Medulla oblongata (tissue), 1 donor: ENCODE measurements at regions not wholly inside any gene's neighbourhood (a gene's known extent, or its start where the extent isn't known, plus 50 kb on each side); places are given as distances from the start of the nearest gene placed in this dataset.

Experiments
- DNase-seq: peaks from one replicate; pipeline ENCODE4 v3.0.0-alpha.2; 2015; ENCODE audit errors: extremely low spot score

DNA sequence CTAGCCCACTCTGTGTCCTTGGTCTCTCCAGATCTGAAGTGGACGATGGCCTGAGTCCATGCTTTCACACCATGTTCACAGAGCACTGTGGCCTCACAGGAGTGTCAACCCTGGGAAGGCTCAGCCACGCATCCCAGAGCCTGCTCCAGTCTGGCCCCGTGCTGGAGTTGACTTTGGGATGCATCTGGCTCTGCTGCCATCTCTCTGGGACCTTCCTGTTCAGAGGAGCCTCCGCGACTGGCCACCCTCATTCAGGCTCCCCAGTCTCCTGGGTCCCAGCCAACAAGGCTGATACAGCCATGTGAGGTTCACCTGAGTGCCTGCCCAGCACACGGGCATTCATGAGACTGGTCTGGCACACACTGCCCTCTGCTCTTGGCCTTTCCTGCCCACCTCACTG is 199.7 kb upstream of the RAB6C start:
- DNase-seq = no peak

DNA sequence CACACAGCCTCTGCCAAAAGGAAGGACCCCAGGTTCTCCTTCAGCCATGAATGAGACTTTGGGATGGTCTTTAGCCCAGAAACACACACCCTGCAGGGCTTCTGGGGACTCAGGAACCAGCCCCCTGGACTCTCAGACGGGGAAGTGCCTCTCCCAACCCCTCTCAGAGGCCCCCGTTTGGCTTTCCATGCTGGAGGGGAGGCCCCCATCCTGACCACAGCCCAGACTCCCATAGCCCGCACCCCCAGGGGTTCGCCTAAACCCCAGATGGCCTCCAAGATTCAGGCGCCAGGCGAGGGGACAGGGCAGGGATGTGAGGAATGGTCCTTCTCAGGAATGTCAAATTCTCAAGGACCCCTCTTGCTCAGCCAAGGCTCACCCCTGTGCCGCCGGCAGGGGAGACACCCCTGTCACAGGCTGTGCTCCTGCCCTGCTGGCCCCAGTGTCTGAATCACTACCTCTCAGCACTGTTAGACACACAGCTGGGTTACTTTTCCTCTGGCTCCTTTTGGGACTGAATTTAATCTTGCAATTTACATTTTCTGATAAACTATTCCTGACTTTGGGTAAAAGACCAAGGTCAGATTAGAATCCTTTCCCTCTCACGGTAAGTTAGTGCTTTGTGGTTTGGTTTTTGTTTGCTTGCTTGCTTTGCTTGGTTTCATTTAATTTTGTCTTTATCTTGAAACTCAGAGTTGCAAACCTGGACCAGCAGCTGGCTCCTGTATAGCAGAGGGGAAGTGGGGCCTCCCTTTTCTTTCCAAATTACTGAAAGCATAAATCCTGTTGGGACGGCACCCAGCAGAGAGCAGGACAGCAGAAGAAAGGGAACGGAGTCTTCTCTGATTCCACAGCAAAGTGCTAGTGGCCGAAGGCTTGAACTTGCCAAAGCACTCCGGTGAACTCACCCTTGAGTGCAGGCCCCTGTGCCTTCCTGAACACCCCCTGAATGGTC is 198.9 kb upstream of the RAB6C start:
- no peak for DNase-seq

DNA sequence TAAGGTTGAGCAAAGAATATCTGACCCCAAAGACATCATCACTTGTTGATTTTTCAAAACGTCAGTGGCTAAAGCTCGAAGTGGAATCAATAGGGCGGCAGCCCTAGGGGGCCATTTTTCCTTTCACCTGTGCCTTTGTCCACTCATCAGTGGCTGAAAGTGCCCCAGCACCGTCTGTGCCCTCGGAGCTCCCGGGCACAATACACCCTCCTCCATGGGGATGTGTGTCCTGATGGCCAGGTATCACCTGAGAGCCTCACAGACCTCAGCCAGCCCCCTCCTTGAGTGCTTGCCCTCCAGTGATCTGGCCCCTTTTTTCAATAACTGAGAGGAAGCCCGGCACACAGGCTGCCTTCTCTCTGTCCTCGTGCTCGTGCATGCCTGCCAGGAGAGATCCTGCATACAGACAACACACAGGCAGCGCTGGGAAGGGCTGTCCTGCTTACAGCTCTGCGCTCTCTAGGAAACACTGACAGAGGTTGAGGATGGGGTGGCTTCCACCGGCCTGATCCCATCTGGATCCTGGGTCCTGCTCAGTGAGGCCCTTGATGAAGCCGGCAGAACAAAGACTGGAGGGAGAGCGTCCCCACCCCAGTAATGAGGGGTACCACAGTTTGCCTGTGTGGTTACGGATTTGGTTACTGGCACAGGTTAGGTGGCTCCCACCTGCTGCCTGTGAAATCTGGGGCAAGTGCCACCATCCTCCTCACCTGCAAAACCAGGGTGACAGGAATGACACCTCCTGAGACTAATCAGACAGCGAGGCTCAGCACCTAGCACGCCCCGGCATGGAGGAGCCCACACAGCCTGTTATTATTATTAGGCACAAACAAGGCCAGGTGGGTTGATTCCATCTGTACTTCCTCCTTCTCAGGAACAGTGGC is 197.5 kb upstream of the RAB6C start:
- no peak for DNase-seq

DNA sequence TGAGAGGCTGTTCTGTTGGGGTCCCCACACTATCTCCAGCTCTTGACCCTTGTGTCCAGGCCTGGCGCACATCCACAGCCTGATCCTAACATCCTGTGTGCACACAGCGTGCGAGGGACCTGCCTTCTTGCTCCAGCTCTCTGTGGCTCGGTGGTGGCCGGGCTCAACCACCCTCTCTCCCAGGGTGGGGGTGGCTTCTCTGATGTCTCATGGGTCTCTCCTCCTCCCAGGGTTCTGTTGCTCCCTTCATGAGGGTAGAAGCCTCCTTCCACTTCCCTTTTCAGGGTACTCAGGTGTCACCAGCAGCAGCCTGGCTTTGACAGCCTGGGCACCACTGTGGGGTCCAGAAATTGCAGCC is 196.9 kb upstream of the RAB6C start:
- no peak for DNase-seq

DNA sequence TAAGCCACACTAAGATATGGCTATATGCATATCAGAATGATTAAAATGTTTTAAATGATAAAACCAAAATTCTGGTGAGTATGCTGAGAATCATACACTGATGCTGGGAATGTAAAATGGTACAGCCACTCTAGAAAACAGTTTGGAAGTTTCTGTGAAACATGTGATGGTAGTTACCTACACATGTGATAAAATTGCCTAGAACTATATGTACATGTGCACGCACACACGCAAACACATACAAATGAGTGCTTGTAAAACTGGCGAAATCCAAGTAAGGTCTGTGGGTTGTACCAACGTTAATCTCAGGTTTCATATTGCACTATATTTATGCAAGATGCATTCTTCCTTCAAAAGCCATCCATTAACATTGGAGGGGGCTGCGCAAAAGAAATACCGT is 195.0 kb upstream of the RAB6C start:
- no peak for DNase-seq

DNA sequence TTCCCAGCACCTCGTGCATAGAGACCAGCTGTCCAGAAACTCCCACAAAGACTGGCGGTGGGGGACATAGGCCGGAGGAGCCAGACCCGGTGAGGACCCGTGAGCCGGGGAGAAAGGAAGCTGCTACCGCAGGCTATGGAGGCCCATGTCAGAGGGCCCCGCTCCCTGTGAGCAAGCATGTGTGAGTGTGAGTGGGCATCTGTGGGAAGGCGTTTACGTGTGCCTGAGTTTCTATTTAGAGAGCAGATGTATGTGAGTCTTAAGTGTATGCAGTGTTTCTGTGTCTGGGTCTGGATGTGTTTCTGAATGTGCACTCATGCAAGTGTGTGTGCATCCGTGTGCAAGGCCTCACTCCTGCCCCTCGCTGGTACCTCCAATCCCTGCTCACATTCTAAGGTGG is 187.8 kb upstream of the RAB6C start:
- no peak for DNase-seq

DNA sequence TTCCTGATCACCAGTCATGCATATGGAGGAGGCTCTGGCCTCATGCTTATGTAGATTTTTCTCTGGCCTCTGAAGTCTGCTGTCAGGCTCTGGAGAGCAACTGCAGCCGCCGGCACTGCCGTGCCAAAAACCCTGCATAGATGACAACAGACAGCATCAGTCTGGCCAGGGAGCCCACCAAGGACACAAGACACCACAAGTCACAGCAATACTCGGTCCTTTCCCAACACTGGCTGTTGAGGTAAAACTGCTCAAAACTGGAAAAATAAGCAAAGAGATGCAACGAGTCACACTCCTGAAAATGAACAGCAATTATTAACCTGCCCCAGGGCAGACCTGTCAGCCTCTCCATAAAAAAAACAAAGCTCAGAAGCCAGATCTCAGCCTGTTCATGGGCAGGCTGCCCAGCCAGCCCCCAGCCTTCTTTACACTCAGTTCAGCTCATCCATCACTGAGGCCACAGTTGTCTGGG is 186.0 kb upstream of the RAB6C start:
- DNase-seq = no peak

DNA sequence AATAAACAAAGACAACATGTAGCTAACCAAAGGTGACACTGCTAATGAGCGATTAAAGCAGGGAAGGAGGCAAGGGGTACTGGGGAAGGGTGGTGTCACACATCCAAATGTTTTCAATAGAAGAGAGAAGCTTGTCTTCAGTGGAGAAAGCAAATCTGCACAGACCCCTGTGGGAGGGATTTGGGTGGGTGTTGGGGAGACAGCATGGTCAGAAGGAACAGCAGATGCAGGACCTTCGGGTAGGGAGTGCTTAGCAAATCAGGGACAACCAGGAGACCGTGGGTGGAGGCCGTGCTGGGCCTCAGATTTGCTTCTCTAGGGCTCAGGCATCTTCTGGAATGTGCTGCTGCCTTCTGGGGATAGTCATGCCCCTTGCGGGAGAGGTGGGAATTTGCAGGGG is 185.3 kb upstream of the RAB6C start:
- DNase-seq = no peak

DNA sequence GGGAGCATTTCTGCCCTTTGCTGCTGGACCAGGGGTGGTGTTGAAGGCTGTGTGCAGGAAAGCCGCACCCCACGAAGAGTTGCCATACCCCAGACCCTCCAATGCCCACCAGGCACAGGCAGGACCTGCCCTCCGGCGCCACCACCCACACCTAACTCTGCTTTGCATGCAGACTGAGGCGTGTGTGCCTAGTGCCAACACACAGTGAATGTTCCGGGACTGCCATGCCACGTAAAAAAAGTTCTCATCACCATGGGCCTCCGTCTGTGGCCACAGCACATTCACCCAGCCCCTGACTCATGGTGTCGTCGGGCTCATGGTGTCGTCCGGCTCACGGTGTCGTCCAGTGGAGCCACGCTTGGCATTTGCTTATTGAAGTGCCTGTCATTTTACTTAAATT is 184.9 kb upstream of the RAB6C start:
- DNase-seq = no peak

DNA sequence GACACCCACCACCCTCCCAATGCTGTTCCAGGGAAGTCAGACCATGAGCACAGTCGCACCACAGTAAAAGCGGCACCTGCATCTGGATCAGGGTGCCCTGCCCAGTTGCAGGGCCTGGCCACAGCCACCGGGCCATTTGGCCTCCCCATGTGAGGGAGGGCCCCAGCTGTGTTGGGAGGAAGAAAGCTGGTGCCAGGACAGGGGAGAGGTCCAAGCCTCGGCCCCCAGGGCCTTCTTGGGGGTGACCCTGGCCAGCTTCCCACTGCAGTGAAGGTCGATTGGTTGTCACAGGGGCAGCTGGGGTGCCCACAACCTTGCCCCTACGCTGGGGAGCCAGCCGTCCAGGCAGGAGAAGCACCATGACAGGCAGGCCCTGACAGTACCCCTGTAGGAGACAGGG is 183.2 kb upstream of the RAB6C start:
- DNase-seq = no peak

DNA sequence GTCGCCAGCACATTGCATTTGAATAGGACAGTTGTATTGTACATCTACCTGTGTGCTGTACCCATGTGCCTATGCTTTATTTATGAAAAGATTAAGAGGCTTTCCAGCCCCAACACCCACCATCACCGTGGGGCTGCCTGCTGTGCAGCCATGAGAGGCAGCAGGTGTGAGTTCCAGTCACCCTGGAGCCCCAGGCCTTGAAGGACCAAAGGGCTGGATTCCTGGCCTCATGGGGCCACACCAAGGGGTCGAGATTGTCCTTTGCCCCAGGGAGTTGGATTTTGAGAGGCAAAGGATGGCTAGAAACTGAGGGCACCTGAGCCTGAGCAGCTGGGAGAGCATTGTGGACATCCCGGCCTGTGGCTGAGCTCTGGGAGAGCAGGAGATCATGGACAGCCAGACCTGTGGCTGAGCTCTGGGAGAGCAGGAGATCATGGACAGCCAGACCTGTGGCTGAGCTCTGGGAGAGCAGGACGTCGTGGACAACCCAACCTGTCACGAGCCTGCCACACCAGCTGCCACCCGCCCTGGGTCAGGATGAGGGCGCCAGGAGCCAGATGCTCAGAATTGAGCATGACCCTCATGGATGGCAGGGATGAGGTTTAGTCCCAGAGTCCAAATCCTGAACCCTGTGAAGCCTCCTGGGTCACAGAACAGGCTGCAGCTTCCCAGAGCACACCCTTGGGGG is 182.5 kb upstream of the RAB6C start:
- DNase-seq = no peak

DNA sequence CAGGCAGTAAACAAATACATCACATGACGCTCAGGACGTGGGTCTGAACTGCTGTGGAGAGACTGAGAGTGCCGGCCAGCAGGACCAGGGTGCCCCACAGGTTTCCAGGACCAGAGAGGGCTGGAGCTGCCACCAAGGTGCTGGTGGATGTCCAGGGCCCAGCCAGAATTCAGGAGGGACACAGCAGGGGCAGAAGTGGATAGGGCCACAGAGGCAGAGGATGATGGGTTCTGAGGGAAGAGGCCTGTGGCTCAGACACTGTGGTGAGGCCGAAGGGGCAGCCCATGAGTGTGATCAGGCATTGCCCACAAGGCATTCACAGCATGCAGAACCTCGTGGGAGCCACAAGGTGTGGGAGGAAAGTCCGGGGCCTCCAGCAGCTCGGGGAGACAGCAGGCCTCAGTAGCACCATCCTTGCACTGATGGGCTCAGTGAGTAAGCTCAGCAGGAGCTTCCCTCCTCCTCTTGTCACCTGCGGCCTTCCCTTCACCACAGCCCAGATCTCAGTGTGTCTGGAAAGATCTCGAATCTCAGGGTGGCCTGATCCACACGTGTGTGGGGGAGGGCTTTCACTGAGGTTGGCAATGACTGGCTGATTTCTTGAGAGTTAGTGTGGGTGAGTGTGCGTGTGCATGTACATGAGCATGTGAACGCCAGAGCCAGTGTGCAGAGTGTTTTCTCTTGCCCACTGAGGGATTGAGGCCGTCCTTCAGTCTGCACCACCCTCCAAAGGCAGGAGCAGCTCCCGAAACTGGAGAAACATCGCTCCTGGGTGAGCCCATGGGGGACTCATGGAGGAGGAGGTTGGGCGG is 181.8 kb upstream of the RAB6C start:
- DNase-seq = no peak

DNA sequence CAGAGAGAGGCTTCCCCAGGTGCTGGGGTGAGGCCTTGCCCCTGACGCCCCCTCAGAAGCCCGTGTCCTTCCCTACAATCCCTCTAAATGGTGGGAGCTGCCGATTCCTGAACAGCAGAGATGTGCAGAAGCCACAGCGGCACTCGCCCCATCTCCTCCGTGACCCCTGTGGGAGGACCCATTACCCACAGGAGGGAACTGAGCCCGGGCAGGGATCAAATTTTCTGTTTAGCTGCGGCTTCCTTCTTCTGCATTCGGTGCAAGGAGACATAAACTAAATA is 181.2 kb upstream of the RAB6C start:
- no peak for DNase-seq

DNA sequence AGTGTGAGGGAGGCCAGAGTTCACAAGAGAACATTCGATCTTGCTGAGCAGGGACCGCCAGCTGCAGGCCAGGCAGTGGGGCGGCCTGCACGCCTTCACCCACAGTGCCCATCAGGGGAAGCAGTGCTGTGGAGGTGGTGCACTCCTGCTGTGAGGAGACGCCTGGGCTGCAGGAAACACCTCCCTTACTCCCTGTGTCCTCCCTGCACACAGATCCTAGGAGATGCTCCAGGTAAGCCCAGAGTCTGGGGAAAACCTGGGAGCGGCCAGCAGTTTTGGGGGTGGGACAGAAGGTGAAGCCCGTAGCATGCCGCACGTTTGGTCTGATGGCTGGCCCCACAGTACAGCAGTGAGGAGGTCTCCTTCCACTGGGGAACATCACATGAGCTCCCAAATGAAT is 180.8 kb upstream of the RAB6C start:
- DNase-seq = no peak

DNA sequence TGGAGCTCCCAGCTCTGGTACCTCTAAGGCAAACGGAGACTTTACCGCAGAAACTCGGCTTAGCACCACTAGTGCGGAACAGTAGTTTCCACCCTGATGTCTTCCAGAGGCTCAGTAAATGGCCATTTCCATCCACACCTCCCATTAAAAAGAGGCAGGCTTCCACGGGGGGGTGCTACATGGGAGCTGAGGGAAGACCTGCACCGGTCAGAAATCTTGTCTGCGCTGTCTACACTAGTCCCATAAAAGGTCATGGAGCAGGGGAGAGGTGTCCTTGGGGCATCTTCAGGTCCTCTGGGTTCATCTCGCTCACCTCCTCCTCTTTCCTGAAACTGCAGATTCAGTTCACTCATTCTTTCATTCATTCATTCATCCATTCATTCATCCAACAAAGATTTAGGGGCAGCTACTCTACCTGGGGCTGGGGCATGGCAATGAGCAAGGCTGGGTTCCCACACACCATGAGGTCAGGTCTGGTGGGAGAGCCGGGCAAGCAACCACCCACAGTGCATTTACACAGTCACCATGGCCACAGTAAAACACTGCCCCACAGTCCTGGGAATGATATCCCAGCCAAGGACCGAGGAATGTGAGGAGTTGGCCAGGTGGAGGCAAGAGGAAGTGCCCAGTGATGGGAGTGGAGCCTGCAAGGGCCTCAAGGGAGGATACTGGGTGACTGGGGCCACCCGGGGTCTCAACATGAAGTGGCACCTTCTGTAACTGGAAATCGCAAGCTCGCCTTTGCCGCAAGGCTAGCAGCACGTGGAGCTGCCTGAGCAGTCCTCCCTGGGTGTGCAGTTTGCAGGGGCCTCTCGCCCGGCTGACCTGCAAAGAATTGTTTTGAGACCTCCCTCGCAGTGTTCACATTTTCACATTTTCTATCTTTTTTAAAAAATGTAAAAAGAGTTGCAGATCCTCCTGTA is 180.2 kb upstream of the RAB6C start:
- DNase-seq = no peak

DNA sequence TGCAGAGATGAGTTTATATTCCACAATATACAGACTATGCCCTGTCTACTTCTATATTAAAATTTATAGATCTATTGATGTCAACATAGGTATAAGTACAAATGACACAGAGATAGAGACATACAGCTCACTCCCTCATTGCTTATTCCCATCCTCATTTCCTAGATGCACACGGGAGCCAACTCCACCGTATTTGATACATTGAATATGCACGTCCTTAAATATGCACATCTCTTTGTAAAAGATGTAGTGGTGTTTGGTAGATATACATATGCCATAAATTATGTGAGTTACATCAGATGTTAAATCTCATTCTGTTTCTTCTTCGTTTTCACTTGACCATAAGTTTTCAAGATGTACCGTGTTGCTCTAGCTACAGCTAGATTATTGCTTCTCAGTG is 179.2 kb upstream of the RAB6C start:
- no peak for DNase-seq

DNA sequence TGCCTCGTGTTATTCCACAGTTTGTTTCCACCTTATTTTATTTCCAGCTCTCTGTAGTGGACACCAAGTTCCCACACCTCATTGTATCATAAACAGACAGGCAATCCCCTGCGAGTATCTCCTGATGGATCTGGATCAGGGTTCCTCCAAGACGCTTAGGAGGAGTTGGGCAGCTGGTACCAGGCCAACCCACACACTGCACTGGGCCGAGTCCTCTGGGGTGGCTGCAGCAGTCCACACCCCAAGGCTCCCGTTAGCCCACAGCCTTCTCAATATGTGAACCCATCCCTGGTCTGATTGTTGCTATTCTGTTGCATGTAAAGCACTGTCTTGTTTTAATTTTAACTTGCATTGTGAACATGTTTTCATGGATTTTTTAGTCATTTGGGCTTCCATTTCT is 178.8 kb upstream of the RAB6C start:
- DNase-seq = no peak

DNA sequence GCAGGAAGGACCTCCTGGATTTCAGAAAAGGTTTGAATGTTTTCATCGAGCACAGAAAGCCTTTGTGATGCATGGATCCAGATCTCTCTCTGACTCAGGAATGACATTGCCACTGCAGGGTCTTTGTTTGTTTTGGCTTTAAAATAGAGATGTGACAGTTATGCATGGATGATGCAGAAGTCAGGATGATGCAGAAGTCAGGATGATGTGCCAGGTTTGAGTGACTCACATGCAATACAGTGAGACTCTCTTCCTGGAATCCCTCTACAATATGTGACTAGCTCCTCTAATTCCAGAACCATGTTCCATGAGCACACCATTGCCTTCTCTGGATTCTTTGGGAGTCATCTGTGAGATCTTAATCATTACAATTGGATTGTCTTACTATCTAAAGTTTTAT is 177.9 kb upstream of the RAB6C start:
- no peak for DNase-seq

DNA sequence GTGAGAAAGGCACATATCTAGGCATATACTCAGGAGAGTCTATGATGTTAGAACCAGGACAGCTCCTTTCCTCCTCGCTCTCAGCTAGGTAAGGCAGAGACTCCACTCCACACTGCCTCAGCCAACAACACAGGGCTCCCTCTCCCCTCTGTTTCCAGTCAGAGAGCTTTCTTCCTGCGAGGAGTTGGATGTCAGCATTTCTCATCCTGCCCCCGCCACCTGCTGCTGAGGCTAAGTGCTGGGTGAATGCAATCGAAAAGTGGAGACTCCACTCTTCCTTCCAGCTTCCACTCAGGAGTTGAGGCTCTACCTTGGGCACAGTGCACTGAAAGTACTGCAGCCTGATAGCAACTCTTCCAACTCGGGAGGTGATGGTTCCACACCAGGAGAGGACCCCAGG is 177.2 kb upstream of the RAB6C start:
- no peak for DNase-seq

DNA sequence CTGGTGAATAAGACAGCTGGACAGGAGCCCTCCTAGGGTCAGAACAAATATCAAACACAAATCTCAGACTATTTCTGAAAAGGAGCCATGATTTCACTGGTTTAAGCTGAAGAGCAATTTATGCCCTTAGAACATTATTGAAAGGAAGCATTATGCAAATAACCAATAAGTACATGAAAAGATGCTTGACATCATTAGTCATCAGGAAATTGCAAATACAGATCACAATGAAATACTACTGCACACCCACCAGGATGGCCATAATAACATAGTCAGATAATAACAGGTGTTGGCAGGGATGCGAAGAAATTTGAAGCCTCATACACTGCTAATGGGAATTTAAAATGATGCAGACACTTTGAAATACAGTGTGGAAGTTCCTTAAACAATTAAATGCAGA is 176.4 kb upstream of the RAB6C start:
- DNase-seq = no peak

DNA sequence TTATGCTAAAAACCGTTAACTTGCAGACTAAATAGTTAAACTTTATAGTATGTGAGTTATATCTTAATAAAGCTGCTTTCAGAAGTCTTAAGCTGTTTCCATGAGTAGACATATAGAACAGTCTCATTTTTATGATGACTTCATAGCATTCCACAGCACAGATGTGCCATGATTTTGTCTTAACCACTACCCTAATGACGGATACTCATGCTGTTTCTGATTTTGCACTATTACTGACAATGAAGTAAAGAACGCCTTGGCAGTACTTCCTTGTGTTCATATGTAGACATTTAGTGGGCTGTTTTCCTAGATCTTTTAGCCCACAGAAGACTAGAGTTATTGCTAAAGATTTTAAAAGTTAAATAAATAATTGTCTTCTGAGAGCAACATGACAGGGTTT is 175.6 kb upstream of the RAB6C start:
- DNase-seq = no peak
